Sigmoid colon (tissue), 6 donors: ENCODE measurements at regions not wholly inside any gene's neighbourhood (a gene's known extent, or its start where the extent isn't known, plus 50 kb on each side); places are given as distances from the start of the nearest gene placed in this dataset.
"Not testable (repeated sequence)": the region's sequence is repeated elsewhere in the genome, so short reads cannot be mapped to it uniquely, and the experiment has no call there.

ENCODE experiments used
- DNase-seq: peaks from one replicate; pipeline ENCODE4 v3.0.0-alpha.2; 2019
- H3K27ac ChIP-seq, 4 donors: fragments of 200-600 bp; sonication (generic); one replicate each; pipeline ENCODE4 v1.5.1; 2016 to 2019; ENCODE audit warnings: mild to moderate bottlenecking in 1 of 4
- H3K27me3 ChIP-seq, 3 donors: fragments of 200-600 bp; sonication (generic); one replicate each; pipeline ENCODE4 v1.5.1; 2019; ENCODE audit warnings: mild to moderate bottlenecking in 1 of 3
- H3K36me3 ChIP-seq, 4 donors: fragments of 200-600 bp; sonication (generic); one replicate each; pipeline ENCODE4 v1.5.1; 2016 to 2019
- H3K4me1 ChIP-seq, 4 donors: fragments of 200-600 bp; sonication (generic); one replicate each; pipeline ENCODE4 v1.5.1; 2017 to 2019
- H3K4me3 ChIP-seq, 4 donors: fragments of 200-600 bp; sonication (generic); one replicate each; pipeline ENCODE4 v1.5.1; 2017 to 2019; ENCODE audit warnings: mild to moderate bottlenecking in 2 of 4, moderate library complexity in 1 of 4
- H3K9me3 ChIP-seq, 4 donors: fragments of 200-600 bp in 3 of 4; sonication (generic) in 3 of 4; one replicate each; pipeline versions ENCODE4 v1.5.1 to v1.6.1; 2013 to 2019
- CTCF ChIP-seq, 4 experiments: fragments of 450-650 bp in 3 of 4; fragments of 200-600 bp in 1 of 4; IDR thresholded peaks; one replicate each; pipeline ENCODE4 v1.5.1; 2016 to 2019; ENCODE audit warnings: antibody characterized with exemption in 4 of 4, mild to moderate bottlenecking in 3 of 4, moderate library complexity in 2 of 4
- EP300 ChIP-seq, 4 donors: sonication (generic); formaldehyde crosslinking; IDR thresholded peaks; one replicate each; pipeline ENCODE4 v1.6.1; 2017; ENCODE audit warnings: antibody characterized with exemption in 4 of 4
- POLR2A ChIP-seq, 2 donors: fragments of 450-650 bp; IDR thresholded peaks; one replicate each; pipeline ENCODE4 v1.6.1; 2016; ENCODE audit warnings: antibody characterized with exemption in 2 of 2, mild to moderate bottlenecking in 2 of 2, moderate library complexity in 2 of 2
- POLR2AphosphoS5 ChIP-seq, 4 donors: sonication (generic); formaldehyde crosslinking; IDR thresholded peaks; one replicate each; pipeline ENCODE4 v1.6.1; 2017; ENCODE audit warnings: antibody characterized with exemption in 4 of 4
- WGBS, 2 donors: extraction: QIAGEN DNeasy Blood & Tissue Kit; methylation state at CpG; one replicate each; pipeline ENCODE4 v1.1.7; 2013; 5-methylcytosine and 5-hydroxymethylcytosine counted together
- intact Hi-C: fragments of 100-400 bp; cut with DNase I; formaldehyde crosslinking; loops from one replicate; pipeline ENCODE4 v1.15.1; 2023
- donor health status: healthy with polysubstance abuse.
- donor health status: healthy.

DNA sequence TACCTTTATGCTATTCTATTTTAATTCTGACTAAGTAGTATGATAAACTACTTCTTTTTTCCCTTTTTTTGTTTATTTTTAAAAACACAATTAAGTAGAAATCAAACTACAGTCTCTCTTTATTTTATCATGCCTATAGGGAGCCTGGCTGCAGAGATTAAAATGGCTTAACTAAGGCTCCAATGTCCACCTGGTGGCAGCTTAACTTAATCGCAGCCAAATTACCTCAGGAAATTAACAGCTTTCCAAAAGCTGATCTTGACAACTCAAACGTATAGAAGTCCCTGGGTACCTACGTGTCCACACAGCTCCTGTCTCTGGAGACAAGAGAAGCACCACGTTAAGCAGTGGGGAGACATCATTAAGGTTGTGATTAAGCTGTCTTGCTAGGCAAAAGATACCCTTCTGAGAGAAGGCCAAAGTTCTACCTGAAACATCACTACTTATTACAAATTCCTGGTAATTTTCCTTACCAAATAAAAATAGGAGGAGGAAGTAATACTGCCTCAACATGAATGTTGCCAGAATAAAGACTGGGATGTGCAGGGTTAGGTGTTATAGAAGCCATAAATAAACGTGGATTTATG lies 63.2 kb upstream of the SNX19 start:
- H3K27me3 ChIP-seq: peaks cover 0 to 6% (median 0%) of the 10 kb centered on the region in 3 donors
- H3K9me3 ChIP-seq: no peaks in the 10 kb centered on the region
- no peak overlapping the region for H3K4me3 ChIP-seq
- H3K27ac ChIP-seq: no peak overlapping the region
- intact Hi-C loops: no loop called here
- no peaks in the 10 kb centered on the region for H3K36me3 ChIP-seq
- TF ChIP-seq POLR2A (IDR thresholded peaks at IDR 0.05): no peak
- no peak for TF ChIP-seq EP300 (IDR thresholded peaks at IDR 0.05)
- no peak for TF ChIP-seq POLR2AphosphoS5 (IDR thresholded peaks at IDR 0.05)
- TF ChIP-seq CTCF (IDR thresholded peaks at IDR 0.05): no peak
- WGBS, 2 donors: 9 to 12% methylated on average over 5 of the region's 5 CpGs
- H3K4me1 ChIP-seq: no peaks in the 10 kb centered on the region
- no peak for DNase-seq

DNA sequence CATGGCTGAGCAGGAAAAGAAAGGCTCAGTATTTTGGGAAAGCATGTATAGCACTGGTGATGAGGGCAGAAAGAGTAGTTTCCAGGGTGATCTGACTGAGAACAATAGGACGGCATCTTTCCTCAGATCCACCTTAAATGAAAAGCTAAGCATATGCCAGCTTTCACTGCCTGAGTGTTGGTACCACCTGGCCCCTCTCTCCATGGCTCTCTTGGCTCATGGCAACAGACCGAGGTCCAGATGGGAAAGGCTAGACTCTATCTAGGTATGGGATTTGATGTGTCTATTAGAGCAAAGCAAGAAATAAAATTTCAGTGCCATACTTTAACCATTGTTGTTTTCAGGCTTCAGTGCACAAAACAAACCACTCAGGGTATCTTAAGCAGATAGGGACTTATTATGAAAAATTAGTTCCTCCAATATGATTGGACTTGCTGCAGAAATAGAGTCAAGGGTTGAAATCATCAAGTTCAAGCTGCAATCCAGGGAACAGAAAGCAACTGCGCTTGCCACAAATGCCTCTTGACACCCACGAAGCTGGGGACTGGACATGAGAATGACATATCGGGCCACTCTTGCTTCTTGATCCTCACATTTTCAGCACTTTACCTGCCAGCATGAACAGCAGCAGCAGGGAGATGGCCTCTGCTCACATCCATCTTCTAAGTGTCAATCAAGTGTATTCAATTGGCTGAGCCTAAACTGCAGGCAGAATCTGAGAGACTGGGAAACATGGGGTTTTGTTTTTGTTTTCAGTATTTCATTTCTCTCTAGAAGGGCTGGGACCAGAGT lies 64.0 kb upstream of the SNX19 start:
- no peaks in the 10 kb centered on the region for H3K36me3 ChIP-seq
- peaks cover 0 to 6% (median 0%) of the 10 kb centered on the region in 3 donors for H3K27me3 ChIP-seq
- no peak overlapping the region for H3K27ac ChIP-seq
- intact Hi-C loops: no loop called here
- no peaks in the 10 kb centered on the region for H3K4me1 ChIP-seq
- no peak for DNase-seq
- TF ChIP-seq POLR2AphosphoS5 (IDR thresholded peaks at IDR 0.05): no peak
- TF ChIP-seq EP300 (IDR thresholded peaks at IDR 0.05): no peak
- no peak for TF ChIP-seq POLR2A (IDR thresholded peaks at IDR 0.05)
- no peak for TF ChIP-seq CTCF (IDR thresholded peaks at IDR 0.05)
- H3K9me3 ChIP-seq: no peaks in the 10 kb centered on the region
- WGBS, 2 donors: 69 to 87% methylated on average over 5 of the region's 5 CpGs
- no peak overlapping the region for H3K4me3 ChIP-seq

DNA sequence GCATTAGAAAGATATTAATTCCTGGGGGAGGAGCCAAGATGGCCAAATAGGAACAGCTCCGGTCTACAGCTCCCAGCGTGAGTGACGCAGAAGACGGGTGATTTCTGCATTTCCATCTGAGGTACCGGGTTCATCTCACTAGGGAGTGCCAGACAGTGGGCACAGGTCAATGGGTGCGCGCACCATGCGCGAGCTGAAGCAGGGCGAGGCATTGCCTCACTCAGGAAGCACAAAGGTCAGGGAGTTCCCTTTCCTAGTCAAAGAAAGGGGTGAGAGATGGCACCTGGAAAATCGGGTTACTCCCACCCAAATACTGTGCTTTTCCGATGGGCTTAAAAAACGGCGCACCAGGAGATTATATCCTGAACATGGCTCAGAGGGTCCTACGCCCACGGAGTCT lies 68.0 kb upstream of the SNX19 start:
- H3K27me3 ChIP-seq, H3K36me3 ChIP-seq, H3K4me1 ChIP-seq, H3K4me3 ChIP-seq, intact Hi-C loops, DNase-seq, H3K9me3 ChIP-seq, H3K27ac ChIP-seq: not testable (repeated sequence)
- WGBS, 2 donors: 94 to 96% methylated on average over 16 of the region's 16 CpGs

- no peak for DNase-seq
- no peak for TF ChIP-seq EP300 (IDR thresholded peaks at IDR 0.05)
- TF ChIP-seq POLR2AphosphoS5 (IDR thresholded peaks at IDR 0.05): no peak
- TF ChIP-seq CTCF (IDR thresholded peaks at IDR 0.05): no peak
- no peak for TF ChIP-seq POLR2A (IDR thresholded peaks at IDR 0.05)
- Histone ChIP-seq H3K27me3 (no peaks in the 10 kb centered on the region), H3K36me3 (no peaks in the 10 kb centered on the region), H3K4me3 (no peak overlapping the region), H3K9me3 (no peaks in the 10 kb centered on the region), H3K4me1 (no peaks in the 10 kb centered on the region), H3K27ac (no peak overlapping the region)
- 85 to 87% methylated on average over 7 of the region's 7 CpGs for WGBS, 2 donors
- intact Hi-C loops: no loop called here
Measured at GRCh38 chr11:130992788-130993187, 76.5 kb upstream of the SNX19 start.

GRCh38 chr11:130994043-130994442 lies 77.8 kb upstream of the SNX19 start:
- DNase-seq: no peak
- intact Hi-C loops: no loop called here
- H3K4me1 ChIP-seq: no peaks in the 10 kb centered on the region
- H3K36me3 ChIP-seq: no peaks in the 10 kb centered on the region
- no peaks in the 10 kb centered on the region for H3K27me3 ChIP-seq
- TF ChIP-seq POLR2A (IDR thresholded peaks at IDR 0.05) (no peak), CTCF (IDR thresholded peaks at IDR 0.05) (no peak), EP300 (IDR thresholded peaks at IDR 0.05) (no peak), POLR2AphosphoS5 (IDR thresholded peaks at IDR 0.05) (no peak)
- H3K9me3 ChIP-seq: no peaks in the 10 kb centered on the region
- 84% methylated on average over 2 of the region's 2 CpGs for WGBS, 2 donors
- no peak overlapping the region for H3K4me3 ChIP-seq
- no peak overlapping the region for H3K27ac ChIP-seq
